Endothelial cell of umbilical vein (primary cell): ENCODE measurements at regions not wholly inside any gene's neighbourhood (a gene's known extent, or its start where the extent isn't known, plus 50 kb on each side); places are given as distances from the start of the nearest gene placed in this dataset.

Experiments used
- BruUV-seq: library from RNA; stranded (reverse); fragments of 400-500 nt; replicated peaks from 2 replicates; lab custom pipeline; 2021; lab: Mats Ljungman, UMichigan
- CTCF ChIA-PET: fragments of 300-600, 350-600 bp; sonication (Branson Sonifier 250); formaldehyde crosslinking; loops from one replicate; lab custom pipeline; 2021; ENCODE audit warnings: antibody characterized with exemption, inconsistent platforms; lab: Charles Lee
- POLR2A ChIA-PET: fragments of 300-600, 350-600 bp; sonication (Branson Sonifier 250); formaldehyde crosslinking; loops from one replicate; lab custom pipeline; 2021; ENCODE audit warnings: antibody characterized with exemption, inconsistent platforms; lab: Charles Lee
- DNase-seq: peaks from one replicate; pipeline ENCODE4 v3.0.0-alpha.2; 2011; ENCODE audit warnings: low read depth, low spot score
- FAIRE-seq: peaks from 2 replicates; lab custom pipeline; 2011; peaks lifted over from hg19 to GRCh38; lab: Jason Lieb, UNC
- H2AFZ ChIP-seq: 2 replicates; pipeline ENCODE4 v1.6.0; 2012; ENCODE audit warnings: low read depth, low read length, control low read depth, inconsistent platforms
- H3K27ac ChIP-seq: 2 replicates; pipeline ENCODE4 v1.5.1; 2011; ENCODE audit warnings: low read depth, mild to moderate bottlenecking, control low read depth, low read length, moderate library complexity; ENCODE audit not compliant: insufficient read depth
- H3K27me3 ChIP-seq, 2 experiments: 2 replicates each; pipeline versions ENCODE4 v1.6.0 to v1.6.1; 2011; ENCODE audit warnings: low read length in 2 of 2, mixed read lengths in 1 of 2; ENCODE audit not compliant: control insufficient read depth in 2 of 2, insufficient read depth in 2 of 2
- H3K36me3 ChIP-seq, 2 experiments: 2 replicates in 1 of 2; 3 replicates in 1 of 2; pipeline ENCODE4 v1.5.1; 2011; ENCODE audit warnings: low read length in 2 of 2, mild to moderate bottlenecking in 1 of 2, moderate library complexity in 1 of 2; ENCODE audit not compliant: control insufficient read depth in 2 of 2, insufficient read depth in 2 of 2; ENCODE audit errors: extremely low read depth in 1 of 2
- H3K4me1 ChIP-seq: 3 replicates; pipeline ENCODE4 v1.5.1; 2011; ENCODE audit warnings: mild to moderate bottlenecking, low read length; ENCODE audit not compliant: control insufficient read depth, insufficient read depth; ENCODE audit errors: extremely low read depth
- H3K4me2 ChIP-seq: 2 replicates; pipeline ENCODE4 v1.6.1; 2011; ENCODE audit warnings: low read length, control low read depth, mixed read lengths; ENCODE audit not compliant: insufficient read depth
- H3K4me3 ChIP-seq, 3 experiments: fragments of 200-600 bp in 1 of 3; sonication (generic), shearing (Covaris generic) in 1 of 3; replicated peaks in 1 of 3; 2 replicates each; pipeline ENCODE4 v1.5.1; 2011 to 2016; ENCODE audit warnings: control low read depth in 3 of 3, low read length in 3 of 3, mild to moderate bottlenecking in 2 of 3, inconsistent platforms in 1 of 3, low read depth in 1 of 3, moderate library complexity in 1 of 3; ENCODE audit not compliant: insufficient read depth in 1 of 3
- H3K79me2 ChIP-seq: 2 replicates; pipeline ENCODE4 v1.6.0; 2012; ENCODE audit warnings: low read length, inconsistent platforms; ENCODE audit not compliant: control insufficient read depth, insufficient read depth
- H3K9ac ChIP-seq: replicated peaks from 2 replicates; pipeline ENCODE3; 2011; ENCODE audit warnings: low read length, control low read depth; ENCODE audit not compliant: insufficient read depth; ENCODE audit errors: extremely low read depth
- H3K9me1 ChIP-seq: replicated peaks from 3 replicates; pipeline ENCODE4 v1.6.0; 2011; ENCODE audit warnings: mild to moderate bottlenecking, low read length; ENCODE audit not compliant: control insufficient read depth, insufficient read depth; ENCODE audit errors: extremely low read depth
- H3K9me3 ChIP-seq: replicated peaks from 2 replicates; pipeline ENCODE4 v1.5.1; 2012; ENCODE audit warnings: low read length, inconsistent platforms; ENCODE audit not compliant: control insufficient read depth, insufficient read depth
- H4K20me1 ChIP-seq: replicated peaks from 2 replicates; pipeline ENCODE3; 2011; ENCODE audit warnings: mild to moderate bottlenecking, low read length; ENCODE audit not compliant: control insufficient read depth, insufficient read depth; ENCODE audit errors: extremely low read depth
- CTCF ChIP-seq, 2 donors: IDR thresholded peaks; 1 replicate in 1 of 2; 2 replicates in 1 of 2; pipeline ENCODE4 v1.5.1; 2011; ENCODE audit warnings: low read length in 2 of 2, mild to moderate bottlenecking in 2 of 2, moderate library complexity in 2 of 2, control low read depth in 1 of 2, inconsistent platforms in 1 of 2, low read depth in 1 of 2; ENCODE audit not compliant: insufficient read depth in 1 of 2; ENCODE audit errors: extremely low read depth in 1 of 2
- EZH2 ChIP-seq: IDR thresholded peaks from 2 replicates; pipeline ENCODE4 v1.6.1; 2012; ENCODE audit warnings: borderline replicate concordance, low read depth, mild to moderate bottlenecking, moderate library complexity, low read length, inconsistent platforms; ENCODE audit not compliant: severe bottlenecking
- FOS ChIP-seq: IDR thresholded peaks from 2 replicates; pipeline ENCODE4 v1.6.1; 2011; ENCODE audit warnings: mild to moderate bottlenecking, low read length, moderate library complexity, borderline replicate concordance; ENCODE audit not compliant: insufficient read depth
- GATA2 ChIP-seq: IDR thresholded peaks from 2 replicates; pipeline ENCODE4 v1.7.0; 2011; ENCODE audit warnings: low read depth, mild to moderate bottlenecking, moderate library complexity, mixed read lengths, low read length; ENCODE audit not compliant: insufficient read length, insufficient read depth
- JUN ChIP-seq: IDR thresholded peaks from 2 replicates; pipeline ENCODE4 v1.6.1; 2011; ENCODE audit warnings: borderline replicate concordance, low read depth; ENCODE audit not compliant: insufficient read length, insufficient read depth
- MYC ChIP-seq: IDR thresholded peaks from one replicate; pipeline ENCODE4 v1.6.1; 2011; ENCODE audit warnings: mild to moderate bottlenecking, low read depth, low read length
- POLR2A ChIP-seq: IDR thresholded peaks from 2 replicates; pipeline ENCODE4 v1.6.1; 2012; ENCODE audit warnings: low read depth, mild to moderate bottlenecking, control low read depth, low read length
- POLR2AphosphoS5 ChIP-seq: IDR thresholded peaks from 2 replicates; pipeline ENCODE4 v1.6.1; 2012; ENCODE audit warnings: low read depth, mild to moderate bottlenecking, control low read depth, low read length, moderate library complexity; ENCODE audit not compliant: insufficient read depth
- dilution Hi-C: fragments of 300-500 bp; cut with MboI; formaldehyde crosslinking; loops from one replicate; pipeline ENCODE4 v1.15.0; 2019; ENCODE audit warnings: low sequenced_read_pairs; ENCODE audit not compliant: extremely low pct_ligation_motif_present
- intact Hi-C: fragments of 100-400 bp; cut with micrococcal nuclease; formaldehyde crosslinking; loops from one replicate; pipeline ENCODE4 v1.10.0; 2022
- TF ChIP-seq, protein P1 (sequence below): IDR thresholded peaks from 2 replicates; pipeline ENCODE4 v1.6.1; 2011; ENCODE audit not compliant: insufficient read depth, insufficient read length

DNA sequence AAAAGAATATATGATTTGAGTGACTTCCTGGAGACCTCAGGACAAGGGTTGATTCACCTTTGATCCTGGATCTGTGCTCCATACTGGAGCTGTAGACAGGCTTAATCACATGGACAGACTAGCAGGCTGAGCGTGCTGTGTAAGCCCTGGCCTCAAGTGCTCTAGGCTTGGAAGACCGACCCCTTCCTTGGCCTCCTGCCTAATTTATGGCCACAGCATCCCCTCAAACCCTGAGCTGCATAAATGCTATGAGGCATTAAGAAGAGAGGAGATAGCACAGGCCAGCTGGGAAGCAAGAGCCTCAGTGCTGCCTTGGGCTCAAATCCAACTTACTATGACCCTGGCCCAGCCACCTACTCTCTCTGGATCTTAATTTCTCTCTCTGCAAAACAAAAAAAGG, 385.1 kb downstream of the BUD13 start:
- H3K27me3 ChIP-seq, result no peaks in the 10 kb centered on the region
- H2AFZ ChIP-seq, result no peak overlapping the region
- no peak overlapping the region for H3K4me3 ChIP-seq
- DNase-seq, result no peak
- H3K4me1 ChIP-seq, result no peaks in the 10 kb centered on the region
- no TSS peak for BruUV-seq
- dilution Hi-C loops (no loop called here), intact Hi-C loops (no loop called here)
- H3K79me2 ChIP-seq, result no peaks in the 10 kb centered on the region
- no peak for TF ChIP-seq POLR2AphosphoS5
- no peak for TF ChIP-seq MYC
- TF ChIP-seq, protein P1, sequence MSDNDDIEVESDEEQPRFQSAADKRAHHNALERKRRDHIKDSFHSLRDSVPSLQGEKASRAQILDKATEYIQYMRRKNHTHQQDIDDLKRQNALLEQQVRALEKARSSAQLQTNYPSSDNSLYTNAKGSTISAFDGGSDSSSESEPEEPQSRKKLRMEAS, result no peak
- TF ChIP-seq GATA2, result no peak
- TF ChIP-seq CTCF (IDR thresholded peaks at IDR 0.05; ENCODE audit: extremely low read depth in 1 of 2, insufficient read depth in 1 of 2, low read depth in 1 of 2, low read length in 2 of 2), result no peak
- no peak for TF ChIP-seq EZH2
- TF ChIP-seq POLR2A, result no peak
- TF ChIP-seq JUN, result no peak
- no peak for TF ChIP-seq FOS
- H3K9me3 ChIP-seq, result no peaks in the 10 kb centered on the region
- CTCF ChIA-PET, result interaction anchor here (0.7 to 1.6 kb wide), 4 partner anchors 8 to 35 kb away, joined by 3 to 4 read pairs (median 3); no protein-coding TSS in a partner anchor
- H3K9me1 ChIP-seq, result no peaks in the 10 kb centered on the region
- no peak for FAIRE-seq
- H3K9ac ChIP-seq, result no peak overlapping the region
- no peaks in the 10 kb centered on the region for H4K20me1 ChIP-seq
- no peaks in the 10 kb centered on the region for H3K36me3 ChIP-seq
- H3K4me2 ChIP-seq, result no peak overlapping the region
- no peak overlapping the region for H3K27ac ChIP-seq
- POLR2A ChIA-PET, result no interaction called here
